Suprapubic skin (tissue), 4 donors: ENCODE measurements at regions not wholly inside any gene's neighbourhood (a gene's known extent, or its start where the extent isn't known, plus 50 kb on each side); places are given as distances from the start of the nearest gene placed in this dataset.

Experiments
- CTCF ChIP-seq, 2 donors: fragments of 200-600 bp in 1 of 2; fragments of 450-650 bp in 1 of 2; sonication (generic) in 1 of 2; IDR thresholded peaks; one replicate each; pipeline ENCODE4 v1.5.1; 2016 to 2019; ENCODE audit warnings: antibody characterized with exemption in 2 of 2, mild to moderate bottlenecking in 1 of 2, moderate library complexity in 1 of 2
- POLR2A ChIP-seq, 2 donors: fragments of 450-650 bp; IDR thresholded peaks; one replicate each; pipeline ENCODE4 v1.6.1; 2017; ENCODE audit warnings: antibody characterized with exemption in 2 of 2, mild to moderate bottlenecking in 2 of 2, moderate library complexity in 2 of 2
- POLR2AphosphoS5 ChIP-seq, 3 donors: sonication (generic); formaldehyde crosslinking; IDR thresholded peaks; one replicate each; pipeline ENCODE4 v1.6.1; 2017; ENCODE audit warnings: antibody characterized with exemption in 3 of 3

GRCh38 chr1:198014355-198014754 lies 97.2 kb downstream of the LHX9 start:
- no peak for TF ChIP-seq CTCF (IDR thresholded peaks at IDR 0.05)
- no peak for TF ChIP-seq POLR2A (IDR thresholded peaks at IDR 0.05)
- TF ChIP-seq POLR2AphosphoS5 (IDR thresholded peaks at IDR 0.05), result no peak
